ENCODE measurements at regions not wholly inside any gene's neighbourhood (a gene's known extent, or its start where the extent isn't known, plus 50 kb on each side); places are given as distances from the start of the nearest gene placed in this dataset.

- TF ChIP-seq CTCF (IDR thresholded peaks at IDR 0.05) (no peak), RNF2 (IDR thresholded peaks at IDR 0.05; ENCODE audit: borderline replicate concordance, low read depth) (no peak), USF2 (IDR thresholded peaks at IDR 0.05) (no peak), POLR2A (IDR thresholded peaks at IDR 0.05; ENCODE audit: low read length) (no peak), HEYL (CRISPR knock-in tag; IDR thresholded peaks at IDR 0.05) (no peak), SMC3 (IDR thresholded peaks at IDR 0.05) (no peak), RAD21 (conservative IDR thresholded peaks at IDR 0.05 in 1 of 2, IDR thresholded peaks at IDR 0.05 in 1 of 2) (no peak)
Observed at GRCh38 chr21:34307991-34308532, 55.7 kb upstream of the KCNE2 start.
